ENCODE measurements at regions not wholly inside any gene's neighbourhood (a gene's known extent, or its start where the extent isn't known, plus 50 kb on each side); places are given as distances from the start of the nearest gene placed in this dataset.

GRCh38 chr11:69395287-69395686, 86.2 kb upstream of the LINC01488 start:
- Histone ChIP-seq H3K4me3 (ENCODE audit: low read depth, low read length) (no peak overlapping the region), H3K27ac (ENCODE audit: low read depth, low read length) (no peak overlapping the region), H3K79me2 (ENCODE audit: control insufficient read depth, insufficient read depth, low read length, unreplicated experiment) (no peaks in the 10 kb centered on the region), H3K27me3 (ENCODE audit: insufficient read depth, low read length) (no peaks in the 10 kb centered on the region), H2AFZ (ENCODE audit: low read length, unreplicated experiment) (no peak overlapping the region), H3K36me3 (ENCODE audit: insufficient read depth, low read length) (no peaks in the 10 kb centered on the region), H3K4me1 (ENCODE audit: control insufficient read depth, insufficient read depth, low read length, unreplicated experiment) (no peaks in the 10 kb centered on the region)

- no peaks in the 10 kb centered on the region for H3K4me1 ChIP-seq (ENCODE audit: control insufficient read depth, insufficient read depth, low read length, unreplicated experiment)
- H3K4me3 ChIP-seq (ENCODE audit: low read depth, low read length): no peak overlapping the region
- no peaks in the 10 kb centered on the region for H3K27me3 ChIP-seq (ENCODE audit: insufficient read depth, low read length)
- no peaks in the 10 kb centered on the region for H3K79me2 ChIP-seq (ENCODE audit: control insufficient read depth, insufficient read depth, low read length, unreplicated experiment)
- H3K36me3 ChIP-seq (ENCODE audit: insufficient read depth, low read length): no peaks in the 10 kb centered on the region
- H3K27ac ChIP-seq (ENCODE audit: low read depth, low read length): no peak overlapping the region
- no peak overlapping the region for H2AFZ ChIP-seq (ENCODE audit: low read length, unreplicated experiment)
These were observed 85.2 kb upstream of the LINC01488 start for GRCh38 chr11:69396051-69396947.

GRCh38 chr11:69396948-69397307, 84.5 kb upstream of the LINC01488 start:
- Histone ChIP-seq H3K27me3 (ENCODE audit: insufficient read depth, low read length) (no peaks in the 10 kb centered on the region), H3K27ac (ENCODE audit: low read depth, low read length) (no peak overlapping the region), H3K4me1 (ENCODE audit: control insufficient read depth, insufficient read depth, low read length, unreplicated experiment) (no peaks in the 10 kb centered on the region), H3K79me2 (ENCODE audit: control insufficient read depth, insufficient read depth, low read length, unreplicated experiment) (no peaks in the 10 kb centered on the region), H3K36me3 (ENCODE audit: insufficient read depth, low read length) (no peaks in the 10 kb centered on the region), H2AFZ (ENCODE audit: low read length, unreplicated experiment) (no peak overlapping the region), H3K4me3 (ENCODE audit: low read depth, low read length) (no peak overlapping the region)

GRCh38 chr11:69397732-69398131, 83.7 kb upstream of the LINC01488 start:
- Histone ChIP-seq H3K4me1 (ENCODE audit: control insufficient read depth, insufficient read depth, low read length, unreplicated experiment) (no peaks in the 10 kb centered on the region), H2AFZ (ENCODE audit: low read length, unreplicated experiment) (no peak overlapping the region), H3K27ac (ENCODE audit: low read depth, low read length) (no peak overlapping the region), H3K4me3 (ENCODE audit: low read depth, low read length) (no peak overlapping the region), H3K79me2 (ENCODE audit: control insufficient read depth, insufficient read depth, low read length, unreplicated experiment) (no peaks in the 10 kb centered on the region), H3K27me3 (ENCODE audit: insufficient read depth, low read length) (no peaks in the 10 kb centered on the region), H3K36me3 (ENCODE audit: insufficient read depth, low read length) (no peaks in the 10 kb centered on the region)

- peaks cover 2% of the 10 kb centered on the region for H3K4me1 ChIP-seq (ENCODE audit: control insufficient read depth, insufficient read depth, low read length, unreplicated experiment)
- no peak overlapping the region for H2AFZ ChIP-seq (ENCODE audit: low read length, unreplicated experiment)
- no peaks in the 10 kb centered on the region for H3K36me3 ChIP-seq (ENCODE audit: insufficient read depth, low read length)
- no peak overlapping the region for H3K27ac ChIP-seq (ENCODE audit: low read depth, low read length)
- H3K4me3 ChIP-seq (ENCODE audit: low read depth, low read length): no peak overlapping the region
- no peaks in the 10 kb centered on the region for H3K79me2 ChIP-seq (ENCODE audit: control insufficient read depth, insufficient read depth, low read length, unreplicated experiment)
- H3K27me3 ChIP-seq (ENCODE audit: insufficient read depth, low read length): no peaks in the 10 kb centered on the region
These were observed 82.7 kb upstream of the LINC01488 start for GRCh38 chr11:69398529-69399492.

- no peaks in the 10 kb centered on the region for H3K36me3 ChIP-seq (ENCODE audit: insufficient read depth, low read length)
- no peak overlapping the region for H3K4me3 ChIP-seq (ENCODE audit: low read depth, low read length)
- no peaks in the 10 kb centered on the region for H3K27me3 ChIP-seq (ENCODE audit: insufficient read depth, low read length)
- H3K27ac ChIP-seq (ENCODE audit: low read depth, low read length): no peak overlapping the region
- H3K4me1 ChIP-seq (ENCODE audit: control insufficient read depth, insufficient read depth, low read length, unreplicated experiment): peaks cover 4% of the 10 kb centered on the region
- no peaks in the 10 kb centered on the region for H3K79me2 ChIP-seq (ENCODE audit: control insufficient read depth, insufficient read depth, low read length, unreplicated experiment)
- H2AFZ ChIP-seq (ENCODE audit: low read length, unreplicated experiment): no peak overlapping the region
These were observed 81.3 kb upstream of the LINC01488 start for GRCh38 chr11:69400140-69400539.

GRCh38 chr11:69400771-69401590, 80.5 kb upstream of the LINC01488 start:
- Histone ChIP-seq H3K4me3 (ENCODE audit: low read depth, low read length) (no peak overlapping the region), H3K79me2 (ENCODE audit: control insufficient read depth, insufficient read depth, low read length, unreplicated experiment) (no peaks in the 10 kb centered on the region), H3K27ac (ENCODE audit: low read depth, low read length) (no peak overlapping the region), H3K27me3 (ENCODE audit: insufficient read depth, low read length) (no peaks in the 10 kb centered on the region), H3K4me1 (ENCODE audit: control insufficient read depth, insufficient read depth, low read length, unreplicated experiment) (peaks cover 4% of the 10 kb centered on the region), H3K36me3 (ENCODE audit: insufficient read depth, low read length) (no peaks in the 10 kb centered on the region), H2AFZ (ENCODE audit: low read length, unreplicated experiment) (no peak overlapping the region)

- no peaks in the 10 kb centered on the region for H3K79me2 ChIP-seq (ENCODE audit: control insufficient read depth, insufficient read depth, low read length, unreplicated experiment)
- no peak overlapping the region for H3K4me3 ChIP-seq (ENCODE audit: low read depth, low read length)
- no peaks in the 10 kb centered on the region for H3K36me3 ChIP-seq (ENCODE audit: insufficient read depth, low read length)
- H2AFZ ChIP-seq (ENCODE audit: low read length, unreplicated experiment): no peak overlapping the region
- H3K27ac ChIP-seq (ENCODE audit: low read depth, low read length): no peak overlapping the region
- no peaks in the 10 kb centered on the region for H3K27me3 ChIP-seq (ENCODE audit: insufficient read depth, low read length)
- H3K4me1 ChIP-seq (ENCODE audit: control insufficient read depth, insufficient read depth, low read length, unreplicated experiment): peaks cover 4% of the 10 kb centered on the region
These were observed 79.7 kb upstream of the LINC01488 start for GRCh38 chr11:69401715-69402114.

- no peaks in the 10 kb centered on the region for H3K27me3 ChIP-seq (ENCODE audit: insufficient read depth, low read length)
- H2AFZ ChIP-seq (ENCODE audit: low read length, unreplicated experiment): no peak overlapping the region
These were observed 79.1 kb upstream of the LINC01488 start for GRCh38 chr11:69402251-69402887.

More at GRCh38 chr11:69402251-69402887, 79.1 kb upstream of the LINC01488 start:
- no peaks in the 10 kb centered on the region for H3K79me2 ChIP-seq (ENCODE audit: control insufficient read depth, insufficient read depth, low read length, unreplicated experiment)
- H3K36me3 ChIP-seq (ENCODE audit: insufficient read depth, low read length): no peaks in the 10 kb centered on the region
- no peak overlapping the region for H3K27ac ChIP-seq (ENCODE audit: low read depth, low read length)
- no peak overlapping the region for H3K4me3 ChIP-seq (ENCODE audit: low read depth, low read length)
- H3K4me1 ChIP-seq (ENCODE audit: control insufficient read depth, insufficient read depth, low read length, unreplicated experiment): peaks cover 4% of the 10 kb centered on the region

Measured in ACC112 (cell line).